GM19452 (cell line): ENCODE measurements at regions not wholly inside any gene's neighbourhood (a gene's known extent, or its start where the extent isn't known, plus 50 kb on each side); places are given as distances from the start of the nearest gene placed in this dataset.
"Not testable (repeated sequence)": the region's sequence is repeated elsewhere in the genome, so short reads cannot be mapped to it uniquely, and the experiment has no call there.

Source experiments
- ATAC-seq: cut with Tn5 transposase; IDR thresholded peaks from one replicate; pipeline ENCODE4 v1.9.1; 2021; ENCODE audit not compliant: unreplicated experiment

DNA sequence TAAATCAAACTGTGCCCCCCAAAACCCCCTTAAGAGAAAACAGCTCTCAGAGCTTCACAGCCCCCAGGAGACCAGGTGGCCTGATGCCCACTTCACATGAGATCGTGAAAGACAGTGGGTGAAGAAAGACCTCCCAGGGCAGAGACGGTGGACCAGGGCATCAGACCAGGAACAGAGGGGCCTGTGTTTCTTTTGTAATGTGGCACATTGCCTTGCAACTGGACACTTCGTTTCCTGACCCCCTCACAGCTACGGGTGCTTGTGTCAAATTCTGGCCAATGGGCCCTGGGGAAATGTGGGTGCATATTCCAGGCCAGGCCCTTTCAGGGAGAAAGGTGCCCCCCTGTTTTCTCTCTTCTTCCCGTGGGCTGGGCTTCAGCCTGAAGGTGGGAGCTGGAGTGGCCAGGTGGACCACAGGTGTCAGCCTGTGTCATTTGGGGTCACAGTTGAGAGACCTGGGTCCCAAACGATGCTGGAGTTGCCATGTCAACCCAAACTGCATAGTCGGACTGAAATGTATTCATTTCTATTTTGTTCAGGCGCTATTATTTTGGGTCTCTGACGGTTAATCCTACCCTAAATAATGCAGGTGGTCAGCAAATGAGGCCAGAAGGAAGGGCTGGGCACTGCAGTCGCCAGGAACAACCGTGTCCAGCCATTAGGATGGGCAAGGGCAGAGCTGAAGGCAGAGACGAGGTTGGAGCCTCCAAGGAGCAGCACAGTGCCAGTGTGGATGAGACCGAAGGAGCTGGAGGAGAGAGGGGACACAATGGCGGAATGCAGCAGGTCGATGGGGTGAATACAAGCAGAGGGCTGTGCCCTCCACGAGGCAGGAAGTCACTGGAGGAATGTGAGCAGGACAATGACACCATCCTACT, 338.2 kb downstream of the EIPR1 start:
- no peak for ATAC-seq

DNA sequence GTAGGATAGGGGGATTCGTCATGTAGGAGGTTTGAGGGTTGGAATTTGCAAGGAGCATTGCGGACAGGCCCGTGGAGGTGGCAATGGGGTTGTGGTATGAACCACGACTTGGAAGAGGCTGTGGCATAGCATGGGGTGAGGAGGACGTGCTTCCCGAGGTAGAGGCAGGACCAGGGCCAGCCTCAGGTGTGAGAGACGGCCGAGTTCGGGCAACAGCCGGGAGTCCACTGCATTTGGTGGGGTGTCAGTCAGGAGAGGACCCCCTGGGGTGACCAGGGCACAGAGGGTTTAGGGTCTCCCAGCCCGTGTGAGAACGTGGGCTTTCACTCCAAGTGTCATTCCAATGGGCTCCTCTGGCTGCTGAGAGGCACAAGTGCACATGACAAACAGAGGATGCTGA, 339.0 kb downstream of the EIPR1 start:
- ATAC-seq = no peak

DNA sequence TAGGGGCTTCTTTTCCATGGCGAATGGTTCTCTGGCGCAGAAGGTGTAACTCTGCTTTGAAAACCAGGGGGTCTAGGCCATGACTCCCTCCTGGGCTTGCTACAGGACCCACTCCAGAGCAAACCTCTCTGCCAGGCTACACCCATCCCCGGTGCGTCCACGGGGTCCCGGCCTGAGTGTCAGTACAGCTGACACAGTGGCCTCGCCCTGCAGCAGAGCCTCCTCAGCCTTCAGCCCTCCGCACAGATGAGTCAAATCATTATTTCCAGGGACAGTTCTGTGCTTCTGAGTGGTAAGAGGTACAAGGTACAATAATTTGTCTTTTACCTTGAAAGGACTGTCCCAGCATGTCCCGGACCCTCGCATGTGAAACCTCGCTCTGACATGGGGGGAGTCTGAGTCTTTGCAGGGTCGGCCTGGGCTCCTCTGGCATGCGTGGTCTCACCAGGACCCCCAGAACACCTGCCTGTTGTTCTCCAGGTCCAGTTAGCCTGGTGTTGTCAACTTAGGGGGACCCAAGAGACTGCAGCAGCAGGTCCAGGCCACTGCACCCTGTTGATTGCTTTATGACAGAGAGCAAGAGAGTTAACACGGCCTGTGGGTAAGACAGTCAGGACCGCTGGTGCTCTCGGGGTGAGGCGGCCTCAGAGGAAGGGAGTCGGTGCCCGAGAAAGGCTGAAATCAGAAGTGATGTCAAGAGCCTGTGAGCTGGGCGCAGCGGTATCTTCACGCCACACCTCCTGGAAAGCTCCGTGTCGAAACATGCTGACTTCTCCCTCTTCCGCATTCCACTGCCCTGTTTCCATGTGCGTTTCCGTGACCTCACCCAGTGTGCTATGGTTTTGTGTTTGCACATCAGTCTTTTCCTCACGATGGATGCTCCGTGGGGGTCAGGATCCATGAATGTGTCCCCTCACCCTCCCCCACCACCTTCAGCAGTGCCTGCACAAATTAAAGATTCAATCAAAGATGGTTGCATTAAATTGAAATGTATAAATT, 340.1 kb downstream of the EIPR1 start:
- ATAC-seq = no peak

DNA sequence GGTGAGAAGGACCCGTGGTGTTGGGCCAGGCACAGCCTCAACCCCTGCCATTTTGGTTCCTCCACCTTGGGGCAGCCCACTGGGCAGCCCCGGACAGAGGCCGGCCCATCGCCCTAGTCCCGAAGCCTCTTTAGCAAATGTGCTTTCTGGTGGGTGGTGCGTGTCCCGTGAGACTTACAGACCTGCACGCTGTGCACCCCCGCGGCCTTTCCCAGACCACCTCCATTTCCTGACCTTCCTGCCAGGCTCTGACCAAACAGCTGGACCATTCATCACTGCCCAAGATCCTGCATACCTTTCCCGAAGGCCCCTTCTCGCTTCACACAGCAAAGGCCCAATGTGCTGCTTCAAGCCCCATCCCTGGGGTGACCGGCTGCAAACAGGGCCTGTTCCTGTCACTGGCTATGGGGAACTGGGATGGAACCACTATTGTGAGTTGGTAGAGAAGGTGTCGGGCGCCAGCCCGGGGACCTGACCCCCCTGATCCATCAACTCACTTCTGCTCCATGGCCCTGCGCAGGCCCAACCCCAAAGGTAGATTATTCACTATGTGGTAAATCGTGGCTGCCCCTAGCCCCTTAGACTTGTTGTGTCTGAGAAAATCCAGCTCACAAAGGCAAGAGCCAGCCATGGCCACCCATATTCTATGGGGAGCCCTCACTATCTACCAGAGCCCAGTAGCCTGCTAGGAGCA, 341.0 kb downstream of the EIPR1 start:
- no peak for ATAC-seq

DNA sequence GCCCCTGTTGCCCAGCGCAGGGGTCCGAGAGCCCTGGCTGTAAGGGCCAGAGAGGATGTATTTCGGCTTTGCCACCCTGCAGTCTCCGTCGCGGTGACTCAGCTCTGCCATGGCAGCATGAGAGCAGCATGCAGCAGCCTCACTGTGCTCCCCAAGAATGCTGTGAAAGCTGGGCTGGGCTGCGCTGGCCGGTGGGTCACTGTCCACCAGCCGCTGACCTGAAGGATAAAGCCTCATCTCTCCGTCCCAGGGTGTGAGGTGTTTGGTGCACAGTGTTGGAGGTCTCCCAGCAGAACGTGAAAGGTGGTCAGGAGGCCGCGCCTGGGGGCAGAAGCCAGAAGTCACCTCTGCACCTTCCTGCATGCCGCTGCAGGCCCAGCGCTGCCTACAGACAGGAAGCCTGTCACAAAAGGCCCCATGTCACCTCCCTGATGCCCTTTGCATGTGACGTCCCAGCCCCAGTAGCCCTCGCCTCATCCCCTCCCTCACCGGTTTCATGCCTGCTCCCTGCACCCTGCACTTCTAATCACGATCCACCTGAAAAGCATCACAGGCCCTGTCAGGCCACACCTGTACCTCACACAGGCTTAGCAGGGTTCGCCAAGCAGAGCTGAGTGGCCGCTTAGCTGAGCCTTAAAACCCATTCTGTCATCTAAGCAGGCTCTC, 342.1 kb downstream of the EIPR1 start:
- ATAC-seq = no peak

DNA sequence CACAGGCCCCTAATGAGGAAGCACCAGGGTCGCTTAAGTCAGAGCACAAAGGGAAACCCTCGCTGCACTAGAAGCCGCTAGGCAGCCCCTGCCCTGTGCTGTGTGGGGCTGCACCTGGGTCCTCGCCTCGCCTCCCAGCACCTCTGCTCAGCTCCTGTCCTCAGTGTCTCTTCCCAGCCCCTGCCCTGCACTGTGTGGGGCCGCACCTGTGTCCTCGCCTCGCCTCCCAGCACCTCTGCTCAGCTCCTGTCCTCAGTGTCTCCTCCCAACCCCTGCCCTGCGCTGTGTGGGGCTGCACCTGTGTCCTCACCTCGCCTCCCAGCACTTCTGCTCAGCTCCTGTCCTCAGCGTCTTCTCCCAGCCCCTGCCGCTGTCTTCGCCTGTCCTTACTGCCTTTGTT, 342.8 kb downstream of the EIPR1 start:
- no peak for ATAC-seq

DNA sequence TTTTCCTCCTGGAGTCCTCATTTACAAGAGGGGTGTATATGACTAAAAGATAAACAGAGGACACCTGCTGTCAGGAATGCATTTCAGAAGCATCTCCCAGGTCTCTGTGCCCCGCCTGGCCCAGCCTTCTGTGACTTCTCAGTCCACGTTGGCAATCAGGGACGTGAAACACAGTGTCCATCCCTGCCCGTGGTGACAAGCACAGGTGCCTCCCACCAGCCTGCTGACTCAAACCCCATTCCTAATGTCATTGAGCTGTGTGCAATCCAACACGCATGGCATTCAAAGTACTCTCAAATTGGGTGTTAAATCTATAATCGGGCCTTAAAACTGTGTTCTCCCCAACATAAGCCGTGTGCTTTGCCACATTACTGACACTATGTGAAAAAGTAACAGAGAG, 343.2 kb downstream of the EIPR1 start:
- no peak for ATAC-seq

DNA sequence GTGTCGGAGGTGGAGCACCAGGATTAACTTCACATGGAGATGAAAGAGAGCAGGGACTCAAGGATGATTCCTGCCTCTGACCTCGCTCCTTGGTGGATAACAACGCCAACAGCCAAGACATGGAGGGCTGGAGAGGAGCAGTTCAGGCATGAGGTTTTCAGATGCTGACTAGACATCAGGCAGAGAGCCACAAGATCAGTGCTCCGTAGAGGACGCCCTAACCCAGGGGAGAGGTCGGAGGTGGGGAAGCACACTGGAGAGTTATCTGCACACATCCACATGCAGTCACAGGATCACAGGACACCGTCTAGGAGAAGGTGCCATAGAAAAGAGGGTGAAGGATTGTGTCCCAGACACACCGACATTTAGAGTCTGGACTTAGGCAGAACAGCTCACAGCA, 344.3 kb downstream of the EIPR1 start:
- ATAC-seq = no peak

DNA sequence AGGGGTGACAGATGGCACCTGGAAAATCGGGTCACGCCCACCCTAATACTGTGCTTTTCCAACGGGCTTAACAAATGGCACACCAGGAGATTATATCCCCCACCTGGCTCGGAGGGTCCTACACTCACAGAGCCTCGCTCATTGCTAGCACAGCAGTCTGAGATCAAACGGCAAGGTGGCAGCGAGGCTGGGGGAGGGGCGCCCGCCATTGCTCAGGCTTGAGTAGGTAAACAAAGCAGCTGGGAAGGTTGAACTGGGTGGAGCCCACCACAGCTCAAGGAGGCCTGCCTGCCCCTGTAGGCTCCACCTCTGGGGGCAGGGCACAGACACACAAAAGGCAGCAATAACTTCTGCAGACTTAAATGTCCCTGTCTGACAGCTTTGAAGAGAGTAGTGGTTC, 346.8 kb downstream of the EIPR1 start:
- ATAC-seq = not testable (repeated sequence)

DNA sequence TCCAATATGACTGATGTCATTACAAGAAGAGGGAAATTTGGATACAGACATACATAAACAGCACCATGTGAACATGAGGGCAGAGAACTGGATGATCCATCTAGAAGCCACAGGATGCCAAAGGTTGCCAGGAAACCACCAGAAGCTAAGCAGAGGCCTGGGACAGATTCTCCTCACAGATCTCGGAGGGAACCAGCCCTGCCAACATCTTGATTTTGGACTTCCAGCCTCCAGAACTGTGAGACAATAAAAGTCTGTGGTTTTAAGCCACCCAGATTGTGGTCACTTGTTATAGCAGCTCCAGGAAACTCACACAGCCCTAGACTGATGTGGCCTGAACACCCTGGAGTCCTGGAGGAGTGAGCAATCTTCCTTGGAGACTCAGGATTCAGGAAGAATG, 351.6 kb downstream of the EIPR1 start:
- ATAC-seq = no peak

DNA sequence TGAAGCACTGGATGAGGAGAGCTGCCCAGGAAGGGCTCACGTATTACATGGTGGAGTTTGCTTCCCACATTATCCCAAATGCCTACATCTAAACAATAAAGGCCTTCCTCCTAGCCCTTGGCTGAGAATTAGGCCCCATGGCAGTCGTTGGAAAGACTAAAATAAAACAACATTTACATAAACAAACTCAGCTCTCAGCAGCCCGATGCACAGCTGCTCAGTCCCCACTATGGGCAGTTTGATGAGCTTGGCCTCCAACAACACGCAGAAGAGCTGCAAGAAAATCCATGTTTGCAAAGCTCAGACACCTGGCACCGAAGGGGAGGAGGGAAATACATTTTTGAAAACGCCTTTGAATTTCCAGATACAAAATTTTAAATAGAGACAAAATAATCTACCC, 352.4 kb downstream of the EIPR1 start:
- ATAC-seq = no peak

DNA sequence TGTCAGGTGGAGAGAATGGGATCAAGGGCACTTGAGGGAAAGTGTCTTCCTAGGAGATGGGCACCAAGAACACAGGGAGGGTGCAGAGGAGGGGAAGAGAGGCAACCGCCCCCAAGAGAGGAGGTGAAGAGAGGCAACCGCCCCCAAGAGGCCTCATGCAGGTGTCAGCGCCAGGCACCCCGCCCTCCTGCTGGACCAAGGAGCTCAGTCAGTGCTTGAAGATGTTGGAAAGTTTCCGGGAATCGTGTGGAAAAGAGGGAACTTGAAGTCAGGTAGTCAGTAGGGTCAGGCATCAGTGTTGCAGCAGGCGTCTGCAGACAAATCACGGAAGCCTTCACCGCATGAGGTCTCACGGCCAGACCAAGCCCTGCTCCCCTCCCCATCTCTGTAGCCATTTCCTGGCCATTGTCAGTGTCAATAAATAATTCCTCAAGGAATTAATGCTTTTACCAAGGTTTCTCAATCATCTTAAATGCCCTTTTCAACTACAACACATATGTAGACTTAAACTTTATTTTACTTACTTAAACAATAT, 353.1 kb downstream of the EIPR1 start:
- no peak for ATAC-seq

DNA sequence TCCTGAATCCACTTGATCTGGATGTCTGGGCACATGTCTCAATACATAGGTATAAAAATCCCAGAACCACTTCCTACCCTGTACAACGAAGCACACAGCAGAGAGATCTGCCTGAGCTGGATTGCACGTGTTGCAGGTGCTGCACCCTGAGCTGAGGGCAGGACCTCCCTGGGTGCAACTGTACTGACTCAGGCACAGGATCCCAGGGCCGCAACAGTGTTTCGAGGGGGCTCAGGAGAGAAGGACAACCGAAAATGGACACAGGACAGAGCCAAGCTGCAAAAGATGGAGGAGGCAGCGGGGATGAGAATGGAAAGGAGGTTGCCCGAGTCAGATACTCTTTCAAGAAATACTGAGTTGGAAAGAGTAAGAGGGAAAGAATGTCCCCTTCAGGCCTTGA, 354.1 kb downstream of the EIPR1 start:
- ATAC-seq = no peak

DNA sequence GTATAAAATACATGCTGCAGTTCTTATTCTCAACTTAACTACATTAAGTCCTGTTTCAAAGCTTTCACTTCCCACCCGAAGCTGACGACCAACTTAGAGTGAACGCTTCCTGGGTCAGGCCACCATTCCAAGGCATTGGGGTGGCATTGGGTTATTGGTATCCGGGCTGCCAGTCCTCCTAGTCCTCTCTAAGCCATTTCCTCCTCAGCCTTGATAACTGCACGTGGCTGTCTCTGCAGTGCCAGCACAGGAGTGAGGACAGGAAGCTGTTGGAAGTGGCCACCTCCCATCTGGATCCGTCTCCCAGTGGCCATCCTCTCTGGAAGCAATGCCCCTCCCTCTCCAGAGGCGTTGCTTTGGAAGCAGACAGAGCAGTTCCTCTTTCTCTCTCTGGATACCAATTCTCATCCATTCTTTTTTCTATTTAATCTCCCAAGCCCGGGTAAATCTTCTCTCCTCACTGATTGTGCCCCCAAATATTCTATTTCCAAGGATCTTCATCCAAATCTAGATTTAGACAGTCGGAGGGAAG, 354.7 kb downstream of the EIPR1 start:
- ATAC-seq = no peak

DNA sequence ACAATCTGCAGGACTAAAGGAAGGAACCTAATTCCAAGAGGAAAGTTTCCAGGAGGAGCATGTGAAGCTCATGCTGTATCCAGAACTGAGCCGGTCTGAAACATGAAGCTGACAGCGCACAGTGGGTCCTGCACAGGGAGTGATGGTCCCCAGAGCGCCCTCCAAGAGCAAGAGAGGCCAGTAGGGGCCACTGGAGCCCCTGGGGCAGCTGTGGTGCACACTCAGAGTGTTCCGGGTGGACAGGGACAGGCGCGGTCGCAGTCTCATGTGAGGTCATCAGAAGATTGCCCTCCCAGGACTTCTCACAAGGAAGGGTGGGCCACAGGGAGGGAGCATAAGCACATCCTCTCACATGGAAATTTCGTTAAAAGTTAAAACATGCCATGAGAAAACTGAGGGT, 355.9 kb downstream of the EIPR1 start:
- ATAC-seq = no peak

DNA sequence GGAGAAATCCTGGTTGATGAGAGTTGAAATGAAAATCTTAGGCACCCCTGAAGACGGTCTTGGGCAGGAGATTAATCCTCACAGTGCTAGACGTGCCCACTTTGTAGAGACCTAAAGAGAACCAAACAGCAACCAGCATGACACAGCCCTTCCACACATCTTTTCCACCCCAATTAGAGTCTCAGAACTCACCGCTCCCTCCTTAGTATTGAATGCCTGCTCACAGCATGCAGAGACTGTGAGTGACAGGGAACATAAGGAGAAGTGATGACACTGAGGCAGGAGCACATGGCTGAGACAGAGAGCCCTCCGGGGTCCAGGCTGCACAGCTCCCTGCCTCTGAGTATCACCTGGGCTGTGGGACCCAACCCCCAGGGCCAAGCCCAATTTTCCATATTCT, 367.6 kb downstream of the EIPR1 start:
- ATAC-seq = no peak

DNA sequence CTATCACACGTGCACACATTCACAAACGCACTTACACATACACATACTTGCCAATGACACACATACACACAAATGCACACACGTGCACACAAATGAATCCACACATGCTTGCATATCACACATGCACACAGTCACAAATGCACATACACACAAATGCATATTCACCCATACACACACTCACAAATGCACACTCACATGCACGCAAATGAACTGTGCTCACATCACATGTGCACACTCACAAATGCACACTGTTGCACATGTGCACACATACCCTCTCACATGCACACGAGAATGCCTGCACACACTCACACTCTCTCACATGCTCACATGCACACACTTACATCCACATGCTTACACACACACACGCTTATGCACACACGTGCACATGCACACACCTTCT, 368.1 kb downstream of the EIPR1 start:
- ATAC-seq = no peak

DNA sequence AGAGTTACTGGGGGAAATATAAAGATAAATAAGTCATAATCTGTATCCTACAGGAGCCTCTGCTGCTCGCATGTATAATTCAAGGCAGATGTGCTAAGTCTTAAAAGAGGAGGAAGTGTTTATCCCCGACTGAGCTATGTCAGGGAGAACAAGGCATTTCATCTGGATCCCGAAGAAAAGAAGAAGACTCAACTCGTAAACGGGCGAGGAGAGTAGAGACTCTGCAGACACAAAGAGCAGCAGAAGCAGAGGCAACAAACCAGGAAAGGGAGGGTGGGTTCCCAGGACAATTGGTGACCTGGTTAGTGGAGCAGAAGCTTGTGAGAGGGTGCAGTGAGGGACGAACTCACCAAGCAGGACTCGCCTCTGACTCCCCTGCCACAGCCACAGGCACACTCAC, 368.6 kb downstream of the EIPR1 start:
- ATAC-seq = no peak

DNA sequence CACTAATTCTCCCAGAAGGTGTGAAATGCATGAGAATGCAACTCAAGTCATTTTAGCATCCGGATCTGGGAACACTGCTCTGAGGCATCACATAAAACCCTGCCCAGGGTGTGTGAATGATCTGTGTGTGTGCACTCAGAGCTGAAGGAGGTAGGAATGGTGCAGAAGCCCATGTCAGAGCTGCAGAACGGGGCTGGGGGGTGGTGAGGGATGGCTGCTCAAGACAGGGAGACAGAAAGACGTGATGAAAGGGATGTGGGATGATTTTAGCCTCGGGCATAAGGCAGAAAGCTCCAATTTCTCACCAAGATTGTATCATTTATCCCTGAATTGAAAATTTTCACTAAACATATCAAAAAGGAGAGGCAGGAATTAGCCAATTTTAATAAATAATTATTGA, 369.1 kb downstream of the EIPR1 start:
- ATAC-seq = no peak

DNA sequence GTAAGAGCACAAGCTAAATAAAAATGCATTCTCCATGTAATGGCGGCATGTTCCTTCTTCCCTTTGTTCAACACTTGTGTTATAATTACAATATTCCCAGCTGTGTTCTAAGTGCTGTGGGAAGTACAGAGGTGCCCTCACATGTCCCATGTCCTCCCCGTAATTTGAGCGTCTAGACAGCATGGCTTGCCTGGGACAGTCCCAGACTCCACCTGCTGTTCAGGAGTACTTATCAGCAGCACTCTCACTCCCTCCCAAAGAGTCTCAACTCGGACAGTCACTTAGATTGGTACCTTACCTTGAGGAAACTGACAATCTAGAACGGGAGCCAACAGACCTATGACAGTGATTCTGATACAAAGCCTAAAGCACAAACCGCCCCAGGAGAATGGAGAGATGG, 370.5 kb downstream of the EIPR1 start:
- no peak for ATAC-seq
